Lower leg skin (tissue), 3 donors: ENCODE measurements at regions not wholly inside any gene's neighbourhood (a gene's known extent, or its start where the extent isn't known, plus 50 kb on each side); places are given as distances from the start of the nearest gene placed in this dataset.

ENCODE experiments used
- POLR2A ChIP-seq, 2 donors: fragments of 450-650 bp; IDR thresholded peaks; one replicate each; pipeline ENCODE4 v1.6.1; 2016 to 2017; ENCODE audit warnings: antibody characterized with exemption in 2 of 2, mild to moderate bottlenecking in 1 of 2, moderate library complexity in 1 of 2
- TF ChIP-seq, protein P1 (sequence below), 3 donors: fragments of 450-650 bp; IDR thresholded peaks; one replicate each; pipeline ENCODE4 v1.5.1; 2016; ENCODE audit warnings: antibody characterized with exemption in 3 of 3, mild to moderate bottlenecking in 3 of 3, moderate library complexity in 2 of 3

DNA sequence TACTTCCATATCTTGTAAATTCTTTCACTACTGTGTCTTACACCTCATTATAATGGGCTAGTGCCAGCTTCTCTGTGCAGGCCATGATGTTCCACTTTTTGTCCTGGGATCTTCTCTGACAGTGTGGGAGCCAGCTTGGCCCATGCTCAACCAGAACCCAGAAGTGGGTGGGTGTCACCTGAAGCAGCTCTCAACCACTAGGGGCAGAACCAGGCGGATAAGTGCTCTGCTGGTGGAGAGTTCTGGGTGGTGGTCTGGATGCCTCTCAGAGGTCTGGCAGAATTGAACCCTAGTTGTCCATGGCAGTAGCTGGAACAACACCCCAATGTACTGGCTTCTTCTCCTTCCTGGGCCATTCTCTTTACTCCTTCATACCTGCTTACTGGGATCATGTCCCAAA lies 254.1 kb upstream of the N4BP1 start:
- TF ChIP-seq, protein P1, sequence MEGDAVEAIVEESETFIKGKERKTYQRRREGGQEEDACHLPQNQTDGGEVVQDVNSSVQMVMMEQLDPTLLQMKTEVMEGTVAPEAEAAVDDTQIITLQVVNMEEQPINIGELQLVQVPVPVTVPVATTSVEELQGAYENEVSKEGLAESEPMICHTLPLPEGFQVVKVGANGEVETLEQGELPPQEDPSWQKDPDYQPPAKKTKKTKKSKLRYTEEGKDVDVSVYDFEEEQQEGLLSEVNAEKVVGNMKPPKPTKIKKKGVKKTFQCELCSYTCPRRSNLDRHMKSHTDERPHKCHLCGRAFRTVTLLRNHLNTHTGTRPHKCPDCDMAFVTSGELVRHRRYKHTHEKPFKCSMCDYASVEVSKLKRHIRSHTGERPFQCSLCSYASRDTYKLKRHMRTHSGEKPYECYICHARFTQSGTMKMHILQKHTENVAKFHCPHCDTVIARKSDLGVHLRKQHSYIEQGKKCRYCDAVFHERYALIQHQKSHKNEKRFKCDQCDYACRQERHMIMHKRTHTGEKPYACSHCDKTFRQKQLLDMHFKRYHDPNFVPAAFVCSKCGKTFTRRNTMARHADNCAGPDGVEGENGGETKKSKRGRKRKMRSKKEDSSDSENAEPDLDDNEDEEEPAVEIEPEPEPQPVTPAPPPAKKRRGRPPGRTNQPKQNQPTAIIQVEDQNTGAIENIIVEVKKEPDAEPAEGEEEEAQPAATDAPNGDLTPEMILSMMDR (IDR thresholded peaks at IDR 0.05): no peak
- no peak for TF ChIP-seq POLR2A (IDR thresholded peaks at IDR 0.05)
